K562 (cell line): ENCODE measurements at regions not wholly inside any gene's neighbourhood (a gene's known extent, or its start where the extent isn't known, plus 50 kb on each side); places are given as distances from the start of the nearest gene placed in this dataset.

Experiments used
- E2F1 ChIP-seq: sonication (generic); formaldehyde crosslinking; IDR thresholded peaks from 2 replicates; pipeline ENCODE4 v1.8.1; 2023; ENCODE audit warnings: mild to moderate bottlenecking, missing genetic modification reagents, moderate library complexity
- HNRNPUL1 ChIP-seq: fragments of 200-400 bp; formaldehyde crosslinking; IDR thresholded peaks from 2 replicates; pipeline ENCODE4 v1.6.1; 2017; ENCODE audit warnings: low read length
- IFI16 ChIP-seq: fragments of 250-450 bp; sonication (Bioruptor Pico); IDR thresholded peaks from 2 replicates; pipeline ENCODE4 v2.1.2; 2022; ENCODE audit warnings: mild to moderate bottlenecking, inconsistent platforms
- MYBL2 ChIP-seq, 2 experiments: fragments of 450-650 bp in 1 of 2; sonication (generic) in 1 of 2; formaldehyde crosslinking in 1 of 2; IDR thresholded peaks; 2 replicates each; pipeline versions ENCODE4 v1.6.1 to v1.8.1; 2017 to 2022; ENCODE audit warnings: borderline replicate concordance in 1 of 2, inconsistent platforms in 1 of 2, low read depth in 1 of 2, mild to moderate bottlenecking in 1 of 2, missing genetic modification reagents in 1 of 2, moderate library complexity in 1 of 2
- PRDM10 ChIP-seq: fragments of 450-650 bp; IDR thresholded peaks from 2 replicates; pipeline ENCODE4 v1.6.1; 2018; ENCODE audit not compliant: partially characterized antibody
- SIN3A ChIP-seq, 2 experiments: fragments of 150-350 bp in 1 of 2; IDR thresholded peaks; 2 replicates each; pipeline ENCODE4 v1.6.1; 2011 to 2016; ENCODE audit warnings: borderline replicate concordance in 2 of 2, low read depth in 2 of 2, low read length in 2 of 2, mild to moderate bottlenecking in 2 of 2, moderate library complexity in 2 of 2; ENCODE audit not compliant: control insufficient read depth in 1 of 2
- SIX5 ChIP-seq, 2 experiments: IDR thresholded peaks; 2 replicates each; pipeline ENCODE4 v1.6.1; 2011; ENCODE audit warnings: low read length in 2 of 2, borderline replicate concordance in 1 of 2, low read depth in 1 of 2, mild to moderate bottlenecking in 1 of 2, moderate library complexity in 1 of 2; ENCODE audit not compliant: insufficient read depth in 1 of 2
- SMARCC2 ChIP-seq: fragments of 450-650 bp; IDR thresholded peaks from 2 replicates; pipeline ENCODE4 v1.6.1; 2017; ENCODE audit warnings: antibody characterized with exemption, moderate library complexity, mild to moderate bottlenecking, low read depth
- TRIM25 ChIP-seq: fragments of 450-650 bp; IDR thresholded peaks from 2 replicates; pipeline ENCODE4 v1.7.0; 2016; ENCODE audit warnings: borderline replicate concordance
- UBTF ChIP-seq, 2 experiments: IDR thresholded peaks; 2 replicates each; pipeline ENCODE4 v1.6.1; 2012; ENCODE audit warnings: improper control_type of control experiment in 2 of 2, low read depth in 2 of 2, low read length in 2 of 2, borderline replicate concordance in 1 of 2
- ZBTB1 ChIP-seq: sonication (generic); formaldehyde crosslinking; IDR thresholded peaks from 2 replicates; pipeline ENCODE4 v1.8.1; 2023; ENCODE audit warnings: missing genetic modification reagents, low read depth, mild to moderate bottlenecking, borderline replicate concordance
- ZFP30 ChIP-seq: fragments of 250-450 bp; sonication (Bioruptor Pico); IDR thresholded peaks from 2 replicates; pipeline ENCODE4 v1.8.0; 2022; ENCODE audit warnings: moderate library complexity, mild to moderate bottlenecking, inconsistent platforms, borderline replicate concordance
- ZNF639 ChIP-seq, 2 experiments: fragments of 200-800 bp in 1 of 2; sonication (Bioruptor generic) in 1 of 2; sonication (generic) in 1 of 2; formaldehyde crosslinking in 1 of 2; IDR thresholded peaks in 1 of 2; conservative IDR thresholded peaks in 1 of 2; 2 replicates each; pipeline versions ENCODE4 v1.5.0 to v1.6.1; 2016 to 2020; ENCODE audit warnings: missing compliant biosample characterization in 1 of 2, missing genetic modification characterization in 1 of 2, missing genetic modification reagents in 1 of 2

GRCh38 chr6:27130668-27131428 is 116.7 kb upstream of the PRSS16 start (continued):
- TF ChIP-seq TRIM25 = no peak
- TF ChIP-seq SMARCC2 = no peak
- 0 out of 2 replicates have a peak, but pooled peaks have one; percentile 14 for TF ChIP-seq ZFP30 (CRISPR knock-in tag)
- no peak for TF ChIP-seq UBTF (IDR thresholded peaks at IDR 0.05; ENCODE audit: borderline replicate concordance in 1 of 2, low read depth in 2 of 2, low read length in 2 of 2)
- no peak for TF ChIP-seq ZNF639 (CRISPR knock-in tag; conservative IDR thresholded peaks at IDR 0.05 in 1 of 2, IDR thresholded peaks at IDR 0.05 in 1 of 2)
- peak in 1 of 2 experiments; percentile 22; a peak in 1 of 4 replicates for TF ChIP-seq SIN3A (IDR thresholded peaks at IDR 0.05; ENCODE audit: borderline replicate concordance in 2 of 2, control insufficient read depth in 1 of 2, low read depth in 2 of 2, low read length in 2 of 2)
- TF ChIP-seq IFI16 (CRISPR knock-in tag) = no peak
- TF ChIP-seq ZBTB1 = no peak
- no peak for TF ChIP-seq MYBL2 (IDR thresholded peaks at IDR 0.05; ENCODE audit: low read depth)
- no peak for TF ChIP-seq MYBL2 (CRISPR knock-in tag; IDR thresholded peaks at IDR 0.05; ENCODE audit: borderline replicate concordance)
- no peak for TF ChIP-seq E2F1 (CRISPR knock-in tag)
- TF ChIP-seq PRDM10 = no peak
- no peak for TF ChIP-seq HNRNPUL1
- no peak for TF ChIP-seq SIX5 (IDR thresholded peaks at IDR 0.05; ENCODE audit: borderline replicate concordance in 1 of 2, insufficient read depth in 1 of 2, low read depth in 1 of 2, low read length in 2 of 2)
